ENCODE measurements at regions not wholly inside any gene's neighbourhood (a gene's known extent, or its start where the extent isn't known, plus 50 kb on each side); places are given as distances from the start of the nearest gene placed in this dataset.
A peak's percentile ranks its signal among the peaks of the same experiment; 100 is the strongest.

DNA sequence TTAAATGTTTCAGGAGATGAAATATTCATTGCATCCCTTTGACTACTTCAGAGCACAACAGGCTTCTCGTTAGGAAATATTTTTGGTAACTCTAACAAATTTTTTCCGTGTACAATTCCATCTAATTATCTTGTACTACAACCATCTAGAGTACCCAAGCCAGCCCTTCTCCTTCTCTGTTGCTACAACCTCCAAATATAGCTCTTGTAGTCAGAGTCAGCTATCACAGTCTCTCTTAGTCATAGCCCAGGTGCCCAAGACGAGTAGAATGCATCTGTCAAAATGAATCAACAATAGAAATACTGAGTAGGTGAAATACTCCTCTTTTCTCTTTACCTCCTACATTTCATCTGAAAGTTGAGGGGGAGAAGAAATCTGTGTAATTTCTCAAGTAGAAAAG, 74.0 kb downstream of the INHBA start:
- Histone ChIP-seq H3K9ac (no peak overlapping the region), H3K4me1 (ENCODE audit: control insufficient read depth in 1 of 2, insufficient read depth in 2 of 2, low read depth in 1 of 2, low read length in 1 of 2) (peaks cover 0 to 17% of the 10 kb centered on the region in 2 experiments; a peak in 2 of 4 replicates), H3K27me3 (ENCODE audit: insufficient read depth) (no peaks in the 10 kb centered on the region), H2AFZ (ENCODE audit: low read depth) (no peak overlapping the region), H3K9me2 (no peaks in the 10 kb centered on the region), H3K79me2 (ENCODE audit: insufficient read depth) (no peaks in the 10 kb centered on the region), H3F3A (replicated peaks; ENCODE audit: insufficient read depth) (no peaks in the 10 kb centered on the region), H4K20me1 (ENCODE audit: insufficient read depth) (no peaks in the 10 kb centered on the region), H3K9me3 (no peaks in the 10 kb centered on the region), H3K27ac (ENCODE audit: low read depth in 2 of 2, low read length in 1 of 2) (peak overlapping the region in 1 of 2 experiments; percentile 64; a peak in 2 of 4 replicates), H3K4me3 (ENCODE audit: low read depth in 2 of 2, low read length in 1 of 2) (no peak overlapping the region), H3K36me3 (replicated peaks in 1 of 2; ENCODE audit: control insufficient read depth in 1 of 2, insufficient read depth in 2 of 2, low read length in 1 of 2) (no peaks in the 10 kb centered on the region), H3K4me2 (no peak overlapping the region)
- POLR2A ChIA-PET: no interaction called here
- TF ChIP-seq JUND (IDR thresholded peaks at IDR 0.05): peak; percentile 32
- TF ChIP-seq, protein P1, sequence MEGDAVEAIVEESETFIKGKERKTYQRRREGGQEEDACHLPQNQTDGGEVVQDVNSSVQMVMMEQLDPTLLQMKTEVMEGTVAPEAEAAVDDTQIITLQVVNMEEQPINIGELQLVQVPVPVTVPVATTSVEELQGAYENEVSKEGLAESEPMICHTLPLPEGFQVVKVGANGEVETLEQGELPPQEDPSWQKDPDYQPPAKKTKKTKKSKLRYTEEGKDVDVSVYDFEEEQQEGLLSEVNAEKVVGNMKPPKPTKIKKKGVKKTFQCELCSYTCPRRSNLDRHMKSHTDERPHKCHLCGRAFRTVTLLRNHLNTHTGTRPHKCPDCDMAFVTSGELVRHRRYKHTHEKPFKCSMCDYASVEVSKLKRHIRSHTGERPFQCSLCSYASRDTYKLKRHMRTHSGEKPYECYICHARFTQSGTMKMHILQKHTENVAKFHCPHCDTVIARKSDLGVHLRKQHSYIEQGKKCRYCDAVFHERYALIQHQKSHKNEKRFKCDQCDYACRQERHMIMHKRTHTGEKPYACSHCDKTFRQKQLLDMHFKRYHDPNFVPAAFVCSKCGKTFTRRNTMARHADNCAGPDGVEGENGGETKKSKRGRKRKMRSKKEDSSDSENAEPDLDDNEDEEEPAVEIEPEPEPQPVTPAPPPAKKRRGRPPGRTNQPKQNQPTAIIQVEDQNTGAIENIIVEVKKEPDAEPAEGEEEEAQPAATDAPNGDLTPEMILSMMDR (IDR thresholded peaks at IDR 0.05): no peak
- TF ChIP-seq, protein P2, sequence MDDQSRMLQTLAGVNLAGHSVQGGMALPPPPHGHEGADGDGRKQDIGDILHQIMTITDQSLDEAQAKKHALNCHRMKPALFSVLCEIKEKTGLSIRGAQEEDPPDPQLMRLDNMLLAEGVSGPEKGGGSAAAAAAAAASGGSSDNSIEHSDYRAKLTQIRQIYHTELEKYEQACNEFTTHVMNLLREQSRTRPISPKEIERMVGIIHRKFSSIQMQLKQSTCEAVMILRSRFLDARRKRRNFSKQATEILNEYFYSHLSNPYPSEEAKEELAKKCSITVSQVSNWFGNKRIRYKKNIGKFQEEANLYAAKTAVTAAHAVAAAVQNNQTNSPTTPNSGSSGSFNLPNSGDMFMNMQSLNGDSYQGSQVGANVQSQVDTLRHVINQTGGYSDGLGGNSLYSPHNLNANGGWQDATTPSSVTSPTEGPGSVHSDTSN (IDR thresholded peaks at IDR 0.05): peak; percentile 52; the same call in 1 of the 2 replicates
- no peak for TF ChIP-seq ELF1 (IDR thresholded peaks at IDR 0.05)
- peak in 1 of 2 experiments; percentile 24; a peak in 1 of 4 replicates for TF ChIP-seq EP300 (IDR thresholded peaks at IDR 0.05; ENCODE audit: borderline replicate concordance in 1 of 2, low read depth in 1 of 2, low read length in 1 of 2)
- WGBS (ENCODE audit: low lambda C conversion rate): 53% methylated on average over 3 of the region's 3 CpGs
- CTCF ChIA-PET: interaction anchor here (1.0 to 1.2 kb wide), 3 partner anchors 8 to 76 kb away, joined by 3 to 4 read pairs (median 3); no protein-coding TSS in a partner anchor
- DNase-seq: no peak

GRCh38 chr7:41627645-41628298, 75.1 kb downstream of the INHBA start:
- peaks cover 0 to 17% of the 10 kb centered on the region in 2 experiments; a peak in 2 of 4 replicates for H3K4me1 ChIP-seq (ENCODE audit: control insufficient read depth in 1 of 2, insufficient read depth in 2 of 2, low read depth in 1 of 2, low read length in 1 of 2)
- peak overlapping the region in 1 of 2 experiments; percentile 64; a peak in 2 of 4 replicates for H3K27ac ChIP-seq (ENCODE audit: low read depth in 2 of 2, low read length in 1 of 2)
- H4K20me1 ChIP-seq (ENCODE audit: insufficient read depth): no peaks in the 10 kb centered on the region
- H3K79me2 ChIP-seq (ENCODE audit: insufficient read depth): no peaks in the 10 kb centered on the region
- H3K36me3 ChIP-seq (replicated peaks in 1 of 2; ENCODE audit: control insufficient read depth in 1 of 2, insufficient read depth in 2 of 2, low read length in 1 of 2): no peaks in the 10 kb centered on the region
- H3K9me3 ChIP-seq: no peaks in the 10 kb centered on the region
- H3F3A ChIP-seq (replicated peaks; ENCODE audit: insufficient read depth): no peaks in the 10 kb centered on the region
- peak overlapping the region in 1 of 2 experiments; percentile 12; a peak in 2 of 4 replicates for H3K4me3 ChIP-seq (ENCODE audit: low read depth in 2 of 2, low read length in 1 of 2)
- 35% methylated on average over 8 of the region's 8 CpGs for WGBS (ENCODE audit: low lambda C conversion rate)
- no peak overlapping the region for H3K4me2 ChIP-seq
- peak overlapping the region; percentile 12; the same call in 1 of the 2 replicates for H2AFZ ChIP-seq (ENCODE audit: low read depth)
- no peaks in the 10 kb centered on the region for H3K27me3 ChIP-seq (ENCODE audit: insufficient read depth)
- ChIA-PET POLR2A (no interaction called here), CTCF (interaction anchor here (1.2 to 1.5 kb wide), 3 partner anchors 9 to 77 kb away, joined by 3 to 4 read pairs (median 3); no protein-coding TSS in a partner anchor)
- H3K9me2 ChIP-seq: no peaks in the 10 kb centered on the region
- DNase-seq: peak; percentile 36
- H3K9ac ChIP-seq: no peak overlapping the region
- TF ChIP-seq FOXJ3 (CRISPR knock-in tag; IDR thresholded peaks at IDR 0.05): 0 out of 2 replicates have a peak, but pooled peaks have one; percentile 50
- no peak for TF ChIP-seq MXI1 (IDR thresholded peaks at IDR 0.05; ENCODE audit: low read depth, low read length)
- TF ChIP-seq REST (IDR thresholded peaks at IDR 0.05; ENCODE audit: low read depth, low read length): no peak
- no peak for TF ChIP-seq FOSL2 (IDR thresholded peaks at IDR 0.05; ENCODE audit: borderline replicate concordance, low read depth)
- TF ChIP-seq, protein P3, sequence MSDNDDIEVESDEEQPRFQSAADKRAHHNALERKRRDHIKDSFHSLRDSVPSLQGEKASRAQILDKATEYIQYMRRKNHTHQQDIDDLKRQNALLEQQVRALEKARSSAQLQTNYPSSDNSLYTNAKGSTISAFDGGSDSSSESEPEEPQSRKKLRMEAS (IDR thresholded peaks at IDR 0.05; ENCODE audit: low read depth): no peak
- TF ChIP-seq EP300 (IDR thresholded peaks at IDR 0.05; ENCODE audit: borderline replicate concordance in 1 of 2, low read depth in 1 of 2, low read length in 1 of 2): peak in 1 of 2 experiments; percentile 44; a peak in 1 of 4 replicates
- no peak for TF ChIP-seq POLR2AphosphoS5 (IDR thresholded peaks at IDR 0.05; ENCODE audit: low read depth, low read length)
- TF ChIP-seq, protein P2 (IDR thresholded peaks at IDR 0.05): no peak
- TF ChIP-seq TCF12 (IDR thresholded peaks at IDR 0.05): no peak
- TF ChIP-seq, protein P4, sequence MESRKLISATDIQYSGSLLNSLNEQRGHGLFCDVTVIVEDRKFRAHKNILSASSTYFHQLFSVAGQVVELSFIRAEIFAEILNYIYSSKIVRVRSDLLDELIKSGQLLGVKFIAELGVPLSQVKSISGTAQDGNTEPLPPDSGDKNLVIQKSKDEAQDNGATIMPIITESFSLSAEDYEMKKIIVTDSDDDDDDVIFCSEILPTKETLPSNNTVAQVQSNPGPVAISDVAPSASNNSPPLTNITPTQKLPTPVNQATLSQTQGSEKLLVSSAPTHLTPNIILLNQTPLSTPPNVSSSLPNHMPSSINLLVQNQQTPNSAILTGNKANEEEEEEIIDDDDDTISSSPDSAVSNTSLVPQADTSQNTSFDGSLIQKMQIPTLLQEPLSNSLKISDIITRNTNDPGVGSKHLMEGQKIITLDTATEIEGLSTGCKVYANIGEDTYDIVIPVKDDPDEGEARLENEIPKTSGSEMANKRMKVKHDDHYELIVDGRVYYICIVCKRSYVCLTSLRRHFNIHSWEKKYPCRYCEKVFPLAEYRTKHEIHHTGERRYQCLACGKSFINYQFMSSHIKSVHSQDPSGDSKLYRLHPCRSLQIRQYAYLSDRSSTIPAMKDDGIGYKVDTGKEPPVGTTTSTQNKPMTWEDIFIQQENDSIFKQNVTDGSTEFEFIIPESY (IDR thresholded peaks at IDR 0.05; ENCODE audit: borderline replicate concordance, low read depth): no peak
- no peak for TF ChIP-seq CHD2 (IDR thresholded peaks at IDR 0.05; ENCODE audit: low read length, partially characterized antibody)
- TF ChIP-seq RCOR1 (IDR thresholded peaks at IDR 0.05; ENCODE audit: low read length): peak; percentile 27; the same call in 1 of the 2 replicates

Measured in SK-N-SH (cell line).